Esophagus muscularis mucosa (tissue), 4 donors: ENCODE measurements at regions not wholly inside any gene's neighbourhood (a gene's known extent, or its start where the extent isn't known, plus 50 kb on each side); places are given as distances from the start of the nearest gene placed in this dataset.

Experiments
- DNase-seq: peaks from one replicate; pipeline ENCODE4 v3.0.0-alpha.2; 2017; ENCODE audit errors: extremely low spot score
- H3K27ac ChIP-seq, 4 donors: fragments of 200-600 bp; sonication (generic); replicated peaks in 1 of 4; 1 replicate in 3 of 4; 2 replicates in 1 of 4; pipeline ENCODE4 v1.5.1; 2016 to 2019; ENCODE audit warnings: mild to moderate bottlenecking in 1 of 4
- H3K27me3 ChIP-seq, 4 donors: fragments of 200-600 bp; sonication (generic); one replicate each; pipeline versions ENCODE4 v1.5.1 to v1.6.0; 2016 to 2019
- H3K36me3 ChIP-seq, 4 donors: fragments of 200-600 bp; sonication (generic); one replicate each; pipeline ENCODE4 v1.5.1; 2016 to 2019
- H3K4me1 ChIP-seq, 4 donors: fragments of 200-600 bp; sonication (generic); one replicate each; pipeline ENCODE4 v1.5.1; 2016 to 2019
- H3K4me3 ChIP-seq, 4 donors: fragments of 200-600 bp; sonication (generic); 1 replicate in 2 of 4; 2 replicates in 2 of 4; pipeline ENCODE4 v1.5.1; 2016 to 2019; ENCODE audit warnings: mild to moderate bottlenecking in 4 of 4, moderate library complexity in 1 of 4
- H3K9me3 ChIP-seq, 4 donors: fragments of 200-600 bp; sonication (generic); 1 replicate in 3 of 4; 2 replicates in 1 of 4; pipeline ENCODE4 v1.5.1; 2016 to 2019
- CTCF ChIP-seq, 3 experiments: fragments of 200-600 bp in 2 of 3; fragments of 450-650 bp in 1 of 3; sonication (generic) in 2 of 3; IDR thresholded peaks; one replicate each; pipeline ENCODE4 v1.5.1; 2017 to 2019; ENCODE audit warnings: antibody characterized with exemption in 3 of 3, mild to moderate bottlenecking in 2 of 3, moderate library complexity in 1 of 3
- EP300 ChIP-seq: sonication (generic); formaldehyde crosslinking; IDR thresholded peaks from one replicate; pipeline ENCODE4 v1.6.1; 2017; ENCODE audit warnings: antibody characterized with exemption
- POLR2A ChIP-seq: fragments of 450-650 bp; IDR thresholded peaks from one replicate; pipeline ENCODE4 v1.6.1; 2017; ENCODE audit warnings: antibody characterized with exemption, moderate library complexity, mild to moderate bottlenecking, low read depth
- POLR2AphosphoS5 ChIP-seq, 2 donors: sonication (generic); formaldehyde crosslinking; IDR thresholded peaks; one replicate each; pipeline ENCODE4 v1.6.1; 2017; ENCODE audit warnings: antibody characterized with exemption in 2 of 2
- WGBS: methylation state at CpG from one replicate; pipeline ENCODE4 v1.1.5; 2018; 5-methylcytosine and 5-hydroxymethylcytosine counted together
- intact Hi-C: fragments of 100-400 bp; cut with DNase I; formaldehyde crosslinking; loops from one replicate; pipeline ENCODE4 v1.15.1; 2023

- WGBS, result 96% methylated on average over 2 of the region's 2 CpGs
Measured at GRCh38 chr5:124053340-124053739, 541.4 kb downstream of the CSNK1G3 start.

GRCh38 chr5:124052201-124052600 is 540.2 kb downstream of the CSNK1G3 start:
- WGBS, result 80% methylated on average over 2 of the region's 2 CpGs
- intact Hi-C loops, result no loop called here
- DNase-seq, result no peak
- Histone ChIP-seq H3K27me3 (no peaks in the 10 kb centered on the region), H3K4me3 (no peak overlapping the region), H3K27ac (no peak overlapping the region), H3K4me1 (peaks cover 4 to 14% (median 9%) of the 10 kb centered on the region in 4 donors), H3K36me3 (no peaks in the 10 kb centered on the region), H3K9me3 (no peaks in the 10 kb centered on the region)
- TF ChIP-seq CTCF (IDR thresholded peaks at IDR 0.05) (no peak), POLR2AphosphoS5 (IDR thresholded peaks at IDR 0.05) (no peak), POLR2A (no peak), EP300 (no peak)

More at GRCh38 chr5:124053340-124053739, 541.4 kb downstream of the CSNK1G3 start:
- Histone ChIP-seq H3K9me3 (no peaks in the 10 kb centered on the region), H3K27me3 (no peaks in the 10 kb centered on the region), H3K4me3 (no peak overlapping the region), H3K36me3 (no peaks in the 10 kb centered on the region), H3K27ac (no peak overlapping the region), H3K4me1 (peaks cover 9 to 23% (median 19%) of the 10 kb centered on the region in 4 donors)
- DNase-seq, result no peak
- intact Hi-C loops, result no loop called here
- TF ChIP-seq CTCF (IDR thresholded peaks at IDR 0.05) (no peak), POLR2A (no peak), EP300 (no peak), POLR2AphosphoS5 (IDR thresholded peaks at IDR 0.05) (no peak)

GRCh38 chr5:124050120-124050770 is 538.3 kb downstream of the CSNK1G3 start:
- Histone ChIP-seq H3K36me3 (no peaks in the 10 kb centered on the region), H3K4me3 (no peak overlapping the region), H3K27me3 (no peaks in the 10 kb centered on the region), H3K4me1 (peaks cover 0 to 10% (median 3%) of the 10 kb centered on the region in 4 donors), H3K9me3 (no peaks in the 10 kb centered on the region), H3K27ac (no peak overlapping the region)
- no peak for TF ChIP-seq POLR2AphosphoS5 (IDR thresholded peaks at IDR 0.05)
- TF ChIP-seq CTCF (IDR thresholded peaks at IDR 0.05), result no peak
- TF ChIP-seq EP300, result no peak
- TF ChIP-seq POLR2A, result no peak
- 65% methylated on average over 3 of the region's 3 CpGs for WGBS
- no peak for DNase-seq
- intact Hi-C loops, result no loop called here

- no peak overlapping the region for H3K27ac ChIP-seq
- DNase-seq, result no peak
- intact Hi-C loops, result no loop called here
- H3K36me3 ChIP-seq, result no peaks in the 10 kb centered on the region
- H3K9me3 ChIP-seq, result peaks cover 0 to 3% (median 0%) of the 10 kb centered on the region in 4 donors
- TF ChIP-seq CTCF (IDR thresholded peaks at IDR 0.05) (no peak), EP300 (no peak), POLR2A (no peak), POLR2AphosphoS5 (IDR thresholded peaks at IDR 0.05) (no peak)
- whole genome bisulfite sequencing, result 92% methylated on average over 2 of the region's 2 CpGs
- H3K27me3 ChIP-seq, result no peaks in the 10 kb centered on the region
- peaks cover 7 to 16% (median 14%) of the 10 kb centered on the region in 4 donors for H3K4me1 ChIP-seq
- no peak overlapping the region for H3K4me3 ChIP-seq
Measured at GRCh38 chr5:124045412-124045811, 533.4 kb downstream of the CSNK1G3 start.

GRCh38 chr5:124044613-124045012 is 532.6 kb downstream of the CSNK1G3 start:
- intact Hi-C loops, result no loop called here
- Histone ChIP-seq H3K27ac (no peak overlapping the region), H3K36me3 (no peaks in the 10 kb centered on the region), H3K27me3 (no peaks in the 10 kb centered on the region), H3K4me1 (peaks cover 11 to 23% (median 18%) of the 10 kb centered on the region in 4 donors), H3K4me3 (no peak overlapping the region), H3K9me3 (peaks cover 0 to 3% (median 0%) of the 10 kb centered on the region in 4 donors)
- WGBS, result 90% methylated on average over 2 of the region's 2 CpGs
- DNase-seq, result no peak
- TF ChIP-seq POLR2A (no peak), CTCF (IDR thresholded peaks at IDR 0.05) (no peak), POLR2AphosphoS5 (IDR thresholded peaks at IDR 0.05) (no peak), EP300 (no peak)
